ENCODE measurements at regions not wholly inside any gene's neighbourhood (a gene's known extent, or its start where the extent isn't known, plus 50 kb on each side); places are given as distances from the start of the nearest gene placed in this dataset.

DNA sequence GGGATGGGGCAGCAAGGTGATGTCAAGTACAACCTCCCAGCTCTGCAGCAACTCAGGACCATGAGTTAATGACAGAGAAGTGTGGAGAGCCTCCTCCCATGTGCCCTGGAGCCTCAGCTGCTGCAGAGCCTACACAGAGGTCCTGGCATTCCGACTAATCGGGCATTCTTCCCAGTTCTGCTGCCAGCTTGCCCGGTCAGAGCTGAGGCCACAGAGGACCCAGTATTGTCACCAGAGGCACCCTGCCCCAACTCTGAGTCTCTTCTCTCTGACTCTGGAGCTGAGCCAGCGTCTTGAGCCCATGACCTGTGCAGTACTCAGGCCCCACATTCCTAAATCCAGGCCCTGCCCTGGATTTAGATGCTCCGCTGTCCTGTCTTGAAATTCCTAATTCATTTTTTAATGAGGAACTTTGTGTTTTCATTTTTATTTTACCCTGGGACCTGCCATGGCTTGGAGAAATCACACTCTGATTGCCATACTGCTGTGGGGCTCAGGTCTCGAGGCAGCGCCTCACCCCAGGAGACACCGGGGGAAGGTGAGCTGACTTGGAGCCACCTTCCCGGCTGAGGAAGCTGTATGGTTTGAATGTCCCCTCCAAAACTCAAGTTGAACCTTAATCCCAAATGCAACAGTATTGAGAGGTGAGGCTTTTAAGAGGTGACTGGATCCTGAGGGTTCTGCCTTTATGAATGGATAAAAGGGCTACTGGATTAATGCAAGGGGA lies 144.9 kb upstream of the ZNF507 start:
- Histone ChIP-seq H2BK12ac (ENCODE audit: low read depth, low read length) (no peak overlapping the region), H3K27ac (ENCODE audit: low read depth, low read length) (no peak overlapping the region), H2AK5ac (ENCODE audit: low read depth, low read length) (no peak overlapping the region), H3K9me3 (ENCODE audit: insufficient read depth in 2 of 2, low read depth in 1 of 2, low read length in 1 of 2) (no peaks in the 10 kb centered on the region), H3K36me3 (ENCODE audit: control insufficient read depth in 2 of 4, insufficient read depth in 4 of 4, low read length in 3 of 4) (no peaks in the 10 kb centered on the region), H4K91ac (replicated peaks; ENCODE audit: insufficient read length, low read length) (no peak overlapping the region), H3K4ac (replicated peaks; ENCODE audit: insufficient read length, low read depth, low read length) (no peak overlapping the region), H3K14ac (ENCODE audit: insufficient read length) (no peak overlapping the region), H2BK15ac (ENCODE audit: low read length) (no peak overlapping the region), H4K8ac (ENCODE audit: extremely low read depth, insufficient read depth, low read length) (no peak overlapping the region), H3K4me3 (ENCODE audit: extremely low read depth in 1 of 4, insufficient read depth in 2 of 4, low read depth in 3 of 4, low read length in 4 of 4) (no peak overlapping the region), H2BK5ac (ENCODE audit: low read depth, low read length) (no peak overlapping the region), H3K4me2 (ENCODE audit: insufficient read depth in 1 of 2, low read depth in 2 of 2, low read length in 2 of 2) (no peak overlapping the region), H2BK20ac (ENCODE audit: low read length) (no peak overlapping the region), H3K79me1 (ENCODE audit: low read depth, low read length) (no peaks in the 10 kb centered on the region), H3K9ac (replicated peaks in 1 of 4; ENCODE audit: extremely low read depth in 1 of 4, low read depth in 3 of 4, low read length in 3 of 4) (no peak overlapping the region), H3K23me2 (ENCODE audit: low read depth, low read length) (no peaks in the 10 kb centered on the region), H3K4me1 (replicated peaks in 1 of 4; ENCODE audit: control insufficient read depth in 3 of 4, insufficient read depth in 4 of 4, low read length in 3 of 4) (no peaks in the 10 kb centered on the region), H3K27me3 (replicated peaks in 1 of 4; ENCODE audit: control insufficient read depth in 3 of 4, extremely low read depth in 1 of 4, insufficient read depth in 3 of 4, low read length in 3 of 4) (no peaks in the 10 kb centered on the region), H3K79me2 (ENCODE audit: control insufficient read depth in 1 of 2, insufficient read depth in 2 of 2, low read length in 2 of 2) (no peaks in the 10 kb centered on the region), H4K5ac (ENCODE audit: insufficient read length, low read depth, low read length) (no peak overlapping the region), H3K23ac (ENCODE audit: insufficient read length) (no peak overlapping the region), H3K18ac (ENCODE audit: extremely low read depth, low read length) (no peak overlapping the region), H3K56ac (replicated peaks; ENCODE audit: insufficient read length, low read depth, low read length) (no peak overlapping the region), H2BK120ac (replicated peaks; ENCODE audit: low read depth, low read length) (no peak overlapping the region), H4K20me1 (replicated peaks in 1 of 2; ENCODE audit: control insufficient read depth in 1 of 2, insufficient read depth in 2 of 2, low read length in 2 of 2) (no peaks in the 10 kb centered on the region), H2AFZ (ENCODE audit: low read length) (no peak overlapping the region)
- DNase-seq (ENCODE audit: low read depth in 1 of 2, low spot score in 2 of 2) = peak in 1 of 2 experiments; percentile 22
- no peak for FAIRE-seq
- WGBS, 2 experiments (ENCODE audit: extremely low coverage in 1 of 2, insufficient coverage in 1 of 2, insufficient read length in 1 of 2, insufficient replicate concordance in 2 of 2, low coverage in 1 of 2, low lambda C conversion rate in 2 of 2, missing lambda C conversion rate in 1 of 2) = 94% methylated on average over 9 of the region's 9 CpGs; no CpG with 5 or more reads in 1 of the 2 experiments
- CTCF ChIA-PET (ENCODE audit: partially characterized antibody) = interaction anchor here (1.2 kb wide), 1 partner anchor 24 kb away, joined by 4 read pairs; no protein-coding TSS in a partner anchor
- POLR2A ChIA-PET (ENCODE audit: partially characterized antibody) = no interaction called here
- TF ChIP-seq KDM4A (IDR thresholded peaks at IDR 0.05; ENCODE audit: low read depth, low read length, severe bottlenecking) (no peak), SAP30 (IDR thresholded peaks at IDR 0.05; ENCODE audit: insufficient read depth, insufficient replicate concordance, low read length) (no peak), RNF2 (IDR thresholded peaks at IDR 0.05; ENCODE audit: borderline replicate concordance, low read depth, low read length, missing control alignments, poor library complexity, severe bottlenecking) (no peak)
